Spinal cord (tissue), 9 donors: ENCODE measurements at regions not wholly inside any gene's neighbourhood (a gene's known extent, or its start where the extent isn't known, plus 50 kb on each side); places are given as distances from the start of the nearest gene placed in this dataset.

Experiments used
- DNase-seq, 6 donors: peaks; one replicate each; pipeline versions ENCODE4 v3.0.0 to v3.0.0-alpha.2; 2013 to 2015; ENCODE audit warnings: low spot score in 6 of 6, low read depth in 4 of 6
- H3K27ac ChIP-seq: one replicate; pipeline ENCODE4 v1.5.1; 2013; ENCODE audit warnings: low read depth, low read length, control low read depth
- H3K27me3 ChIP-seq: one replicate; pipeline ENCODE4 v1.6.1; 2013; ENCODE audit warnings: low read length; ENCODE audit not compliant: control insufficient read depth, insufficient read depth
- H3K36me3 ChIP-seq: one replicate; pipeline ENCODE4 v1.6.1; 2013; ENCODE audit warnings: low read length; ENCODE audit not compliant: control insufficient read depth, insufficient read depth
- H3K4me1 ChIP-seq: one replicate; pipeline ENCODE4 v1.6.1; 2013; ENCODE audit warnings: low read length; ENCODE audit not compliant: control insufficient read depth, insufficient read depth
- H3K4me3 ChIP-seq: one replicate; pipeline ENCODE4 v1.5.1; 2013; ENCODE audit warnings: low read depth, low read length, control low read depth
- H3K9me3 ChIP-seq: one replicate; pipeline ENCODE4 v1.6.1; 2013; ENCODE audit warnings: low read length; ENCODE audit not compliant: control insufficient read depth, insufficient read depth
- WGBS: methylation state at CpG from one replicate; pipeline ENCODE4 v1.1.5; 2013; ENCODE audit warnings: missing lambda C conversion rate; ENCODE audit not compliant: insufficient coverage; 5-methylcytosine and 5-hydroxymethylcytosine counted together
- donor health status: healthy.

GRCh38 chr5:35372482-35372881, 142.2 kb upstream of the PRLR start:
- no peak for DNase-seq
- WGBS: 100% methylated on average over 1 of the region's 2 CpGs

GRCh38 chr5:35371951-35372426, 141.7 kb upstream of the PRLR start:
- Histone ChIP-seq H3K27me3 (no peaks in the 10 kb centered on the region), H3K36me3 (no peaks in the 10 kb centered on the region), H3K4me1 (no peaks in the 10 kb centered on the region), H3K9me3 (no peaks in the 10 kb centered on the region), H3K27ac (no peak overlapping the region), H3K4me3 (no peak overlapping the region)
- WGBS: 62% methylated on average over 1 of the region's 1 CpG
- DNase-seq: peak in 2 of 6 donors; percentile 45 to 65

More at GRCh38 chr5:35372482-35372881, 142.2 kb upstream of the PRLR start:
- no peaks in the 10 kb centered on the region for H3K27me3 ChIP-seq
- H3K27ac ChIP-seq: no peak overlapping the region
- H3K9me3 ChIP-seq: no peaks in the 10 kb centered on the region
- no peaks in the 10 kb centered on the region for H3K36me3 ChIP-seq
- H3K4me3 ChIP-seq: no peak overlapping the region
- H3K4me1 ChIP-seq: no peaks in the 10 kb centered on the region

- Histone ChIP-seq H3K4me1 (no peaks in the 10 kb centered on the region), H3K27me3 (no peaks in the 10 kb centered on the region), H3K4me3 (no peak overlapping the region), H3K27ac (no peak overlapping the region), H3K36me3 (no peaks in the 10 kb centered on the region), H3K9me3 (no peaks in the 10 kb centered on the region)
- WGBS: no CpG with 5 or more reads among the region's 2 CpGs
- DNase-seq: peak in 2 of 6 donors; percentile 25 to 77
Measured at GRCh38 chr5:35370871-35371270, 140.6 kb upstream of the PRLR start.

GRCh38 chr5:35369965-35370790, 139.9 kb upstream of the PRLR start:
- Histone ChIP-seq H3K9me3 (no peaks in the 10 kb centered on the region), H3K4me1 (no peaks in the 10 kb centered on the region), H3K27ac (no peak overlapping the region), H3K4me3 (no peak overlapping the region), H3K27me3 (no peaks in the 10 kb centered on the region), H3K36me3 (no peaks in the 10 kb centered on the region)
- WGBS: 39% methylated on average over 2 of the region's 7 CpGs
- DNase-seq: peak; percentile 55 to 98 (median 74)

DNA sequence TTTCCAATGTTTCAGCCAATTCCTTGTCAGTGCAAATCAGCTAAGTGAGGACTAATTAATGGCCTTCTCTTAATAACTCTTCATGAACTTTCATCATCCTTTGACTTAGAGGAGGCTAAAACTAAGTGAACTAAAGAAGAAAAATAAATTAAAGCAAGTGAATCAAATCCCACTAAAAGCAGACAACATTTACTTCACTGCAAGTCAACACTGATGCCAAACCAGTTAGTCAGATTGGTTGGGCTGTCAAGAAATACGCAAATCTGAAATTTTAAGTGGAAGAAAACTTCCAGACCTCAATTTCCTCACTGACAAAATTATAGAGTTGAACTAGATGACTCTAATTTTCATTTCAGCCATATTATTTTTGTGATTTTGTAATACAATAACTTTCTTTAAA, 137.2 kb upstream of the PRLR start:
- no peak for DNase-seq
- H3K9me3 ChIP-seq: no peaks in the 10 kb centered on the region
- H3K4me3 ChIP-seq: no peak overlapping the region
- no peaks in the 10 kb centered on the region for H3K27me3 ChIP-seq
- H3K36me3 ChIP-seq: no peaks in the 10 kb centered on the region
- no peak overlapping the region for H3K27ac ChIP-seq
- no CpG with 5 or more reads among the region's 1 CpG for WGBS
- H3K4me1 ChIP-seq: no peaks in the 10 kb centered on the region

DNA sequence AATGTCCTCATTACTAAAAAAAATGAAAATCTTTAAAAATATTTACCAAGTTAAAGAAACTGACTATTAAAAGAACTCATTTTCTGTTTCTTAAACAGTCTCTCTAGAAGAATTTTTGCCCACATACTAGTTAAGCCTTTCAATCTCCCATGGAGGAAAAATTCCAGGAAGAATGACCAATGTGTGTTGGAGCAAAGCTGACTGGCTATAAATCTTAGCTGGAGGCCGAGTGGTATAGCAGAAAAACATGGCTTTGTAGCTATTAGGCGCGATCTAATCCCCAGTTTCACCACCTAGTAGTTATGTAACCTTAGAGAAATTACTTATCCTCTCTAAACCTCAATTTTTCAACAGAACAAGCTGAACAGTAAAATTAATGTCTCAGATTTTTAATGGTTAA, 135.5 kb upstream of the PRLR start:
- Histone ChIP-seq H3K4me3 (no peak overlapping the region), H3K9me3 (no peaks in the 10 kb centered on the region), H3K36me3 (no peaks in the 10 kb centered on the region), H3K27ac (no peak overlapping the region), H3K27me3 (no peaks in the 10 kb centered on the region), H3K4me1 (no peaks in the 10 kb centered on the region)
- no CpG with 5 or more reads among the region's 3 CpGs for WGBS
- DNase-seq: no peak

DNA sequence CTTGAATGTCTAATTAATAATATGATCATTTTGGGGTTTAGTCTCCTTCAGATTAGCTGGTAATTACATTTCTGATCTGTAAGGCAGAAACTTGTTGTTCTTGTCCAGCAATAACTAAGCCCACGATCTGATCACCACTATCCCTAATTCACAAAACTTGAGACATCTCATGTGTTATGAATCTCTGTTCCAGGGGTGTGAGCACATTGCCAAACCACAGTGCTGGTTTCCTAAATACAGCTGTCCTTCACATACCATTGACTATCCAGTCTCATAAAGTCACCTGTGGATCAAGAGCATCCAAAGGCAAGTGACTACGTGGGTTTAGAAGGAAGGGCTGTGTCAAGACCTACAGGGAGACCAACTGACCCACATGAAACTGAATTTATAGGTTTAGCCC, 134.1 kb upstream of the PRLR start:
- Histone ChIP-seq H3K27ac (no peak overlapping the region), H3K4me3 (no peak overlapping the region), H3K9me3 (no peaks in the 10 kb centered on the region), H3K36me3 (no peaks in the 10 kb centered on the region), H3K27me3 (no peaks in the 10 kb centered on the region), H3K4me1 (no peaks in the 10 kb centered on the region)
- DNase-seq: no peak
- WGBS: 55% methylated on average over 2 of the region's 2 CpGs

DNA sequence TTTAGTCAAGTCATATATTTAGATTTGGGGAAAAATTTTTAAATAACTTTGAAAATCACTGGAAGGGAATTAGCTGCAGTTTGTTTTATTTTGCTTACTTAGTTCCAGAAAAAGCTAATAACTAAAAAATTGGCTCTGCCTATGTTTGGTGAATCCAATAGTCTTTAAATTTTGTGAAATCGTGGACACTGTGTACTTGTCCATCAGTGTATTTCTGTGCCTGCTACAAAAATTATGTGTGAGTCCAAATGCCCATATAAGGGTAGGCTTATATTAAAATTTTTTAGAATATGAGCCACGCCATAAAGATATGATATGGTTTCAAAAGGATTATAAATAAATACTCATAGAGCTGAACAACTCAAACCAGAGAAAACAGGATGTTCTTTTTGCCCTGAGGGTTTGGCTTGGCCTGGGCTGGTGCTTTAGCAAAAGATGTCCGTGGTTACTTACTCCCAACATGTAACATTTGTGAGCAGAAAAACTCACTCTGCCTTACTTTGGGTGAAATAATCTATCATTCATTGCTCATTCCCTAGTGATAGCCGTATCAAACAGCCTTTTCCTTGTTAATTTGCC, 133.2 kb upstream of the PRLR start:
- Histone ChIP-seq H3K4me3 (no peak overlapping the region), H3K9me3 (no peaks in the 10 kb centered on the region), H3K27me3 (no peaks in the 10 kb centered on the region), H3K4me1 (no peaks in the 10 kb centered on the region), H3K27ac (no peak overlapping the region), H3K36me3 (no peaks in the 10 kb centered on the region)
- 83% methylated on average over 3 of the region's 4 CpGs for WGBS
- no peak for DNase-seq

- Histone ChIP-seq H3K9me3 (no peaks in the 10 kb centered on the region), H3K27me3 (no peaks in the 10 kb centered on the region), H3K4me3 (no peak overlapping the region), H3K36me3 (no peaks in the 10 kb centered on the region), H3K27ac (no peak overlapping the region), H3K4me1 (no peaks in the 10 kb centered on the region)
- DNase-seq: no peak
- no CpG with 5 or more reads among the region's 2 CpGs for WGBS
Measured at GRCh38 chr5:35362772-35363171, 132.5 kb upstream of the PRLR start.

GRCh38 chr5:35360671-35361070, 130.4 kb upstream of the PRLR start:
- no peaks in the 10 kb centered on the region for H3K4me1 ChIP-seq
- no peak overlapping the region for H3K4me3 ChIP-seq
- no peaks in the 10 kb centered on the region for H3K9me3 ChIP-seq
- H3K36me3 ChIP-seq: no peaks in the 10 kb centered on the region
- peak in 1 of 6 donors; percentile 36 for DNase-seq
- 73% methylated on average over 1 of the region's 3 CpGs for WGBS
- no peaks in the 10 kb centered on the region for H3K27me3 ChIP-seq
- no peak overlapping the region for H3K27ac ChIP-seq
